ENCODE measurements at regions not wholly inside any gene's neighbourhood (a gene's known extent, or its start where the extent isn't known, plus 50 kb on each side); places are given as distances from the start of the nearest gene placed in this dataset.

GRCh38 chr11:112508750-112509149 is 248.1 kb upstream of the PLET1 start:
- TF ChIP-seq POLR2AphosphoS5 (IDR thresholded peaks at IDR 0.05; ENCODE audit: low read depth, low read length) (no peak), POLR2A (IDR thresholded peaks at IDR 0.05; ENCODE audit: control extremely low read depth in 1 of 2, low read depth in 2 of 2, low read length in 2 of 2) (no peak), CEBPB (IDR thresholded peaks at IDR 0.05; ENCODE audit: low read depth, low read length) (no peak), CTCF (IDR thresholded peaks at IDR 0.05; ENCODE audit: control extremely low read depth in 1 of 3, insufficient read depth in 1 of 3, low read depth in 1 of 3, low read length in 3 of 3) (no peak), ATF2 (IDR thresholded peaks at IDR 0.05; ENCODE audit: low read length) (no peak), SUZ12 (IDR thresholded peaks at IDR 0.05; ENCODE audit: low read length) (no peak)

Measured in H1 (cell line).